GM18507 (cell line): ENCODE measurements at regions not wholly inside any gene's neighbourhood (a gene's known extent, or its start where the extent isn't known, plus 50 kb on each side); places are given as distances from the start of the nearest gene placed in this dataset.
"Not testable (repeated sequence)": the region's sequence is repeated elsewhere in the genome, so short reads cannot be mapped to it uniquely, and the experiment has no call there.

Source experiments
- DNase-seq: peaks from one replicate; pipeline ENCODE4 v3.0.0; 2011; ENCODE audit warnings: low read depth; ENCODE audit not compliant: insufficient read length; ENCODE audit errors: extremely low spot score
- FAIRE-seq: peaks from 2 replicates; lab custom pipeline; 2011; peaks lifted over from hg19 to GRCh38; lab: Jason Lieb, UNC

DNA sequence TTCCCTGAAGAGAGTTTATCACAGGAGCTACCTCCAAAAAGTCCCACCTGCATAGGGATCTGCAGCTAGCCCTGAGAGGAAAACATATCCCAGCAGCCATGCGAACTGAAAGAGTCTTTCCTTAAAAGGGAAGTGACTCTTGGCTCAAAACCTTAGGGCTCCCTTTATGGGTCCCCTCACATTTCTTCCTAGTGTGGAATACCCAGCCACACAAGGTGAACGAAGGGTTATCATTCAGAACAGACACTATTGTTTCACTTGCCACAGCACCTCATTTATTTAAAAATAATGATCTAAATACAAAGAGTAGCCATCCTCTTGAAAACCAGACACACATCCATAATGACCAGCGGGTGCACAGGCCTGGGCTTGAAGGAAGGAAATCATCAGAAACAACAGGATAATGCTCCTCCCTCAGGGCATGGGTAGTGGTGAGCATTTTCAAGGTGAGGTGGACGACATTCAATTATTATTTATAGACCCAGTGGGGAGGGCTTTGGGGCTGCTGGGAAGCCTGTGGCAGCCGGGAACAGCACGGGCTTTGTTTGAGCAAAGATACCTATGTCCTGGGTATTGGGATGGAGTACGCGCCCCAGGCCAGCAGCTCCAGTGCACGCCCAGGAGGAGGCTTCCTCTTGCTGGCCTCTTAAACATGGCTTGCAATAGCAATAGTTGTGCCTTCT, 119.0 kb upstream of the ITGA6 start:
- DNase-seq (no peak), FAIRE-seq (no peak)

DNA sequence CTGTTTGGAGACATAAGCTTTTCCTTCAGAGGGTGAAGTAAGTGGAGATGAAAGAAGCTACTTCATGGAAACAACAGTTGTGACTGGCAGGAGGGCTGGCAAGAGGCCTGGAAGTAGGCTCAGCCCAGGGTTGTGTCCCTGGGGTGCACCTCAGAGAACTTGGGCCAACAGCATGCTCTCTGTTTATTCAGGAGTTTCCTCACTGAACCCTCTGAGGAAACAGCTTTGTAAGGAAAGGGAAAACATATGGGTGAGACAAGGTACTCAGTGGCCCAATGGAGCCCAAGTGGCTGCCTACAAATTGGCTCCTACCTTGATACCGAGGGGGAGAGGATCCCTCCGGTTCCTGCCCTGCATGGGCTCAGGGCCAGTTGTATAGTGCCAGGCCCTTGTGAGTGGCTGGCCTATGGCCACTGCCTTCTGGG, 115.5 kb upstream of the ITGA6 start:
- DNase-seq: no peak
- FAIRE-seq: no peak

DNA sequence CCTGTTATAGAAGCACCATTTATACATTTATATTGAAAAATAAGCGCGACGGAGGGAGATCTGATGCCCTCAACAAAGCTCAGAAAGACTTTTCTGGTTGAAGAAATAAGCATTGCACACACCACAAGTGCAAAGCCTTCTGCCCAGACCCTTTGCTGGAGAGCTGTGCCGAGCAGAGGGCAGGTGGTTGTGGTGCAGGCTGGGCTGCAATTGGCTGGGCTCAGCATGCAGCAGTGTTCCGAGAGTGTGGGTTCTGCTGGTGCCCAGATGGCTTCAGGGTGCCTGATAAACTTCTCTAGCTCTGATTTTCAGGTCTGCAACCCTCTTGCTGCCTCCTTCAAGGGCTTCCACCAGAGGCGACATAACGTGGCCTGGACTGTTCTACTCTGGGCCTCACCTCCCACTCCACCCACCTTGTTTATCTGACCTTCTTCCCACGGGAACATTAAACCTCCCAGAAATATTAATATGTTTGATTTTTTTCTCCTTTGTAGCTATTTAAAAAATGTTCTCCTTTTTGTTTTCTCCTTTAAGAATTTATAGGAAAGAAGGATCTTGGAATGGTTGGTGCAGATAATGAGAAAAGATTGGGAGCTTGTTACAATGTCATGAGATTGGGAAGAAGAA, 113.6 kb upstream of the ITGA6 start:
- DNase-seq (no peak), FAIRE-seq (no peak)

DNA sequence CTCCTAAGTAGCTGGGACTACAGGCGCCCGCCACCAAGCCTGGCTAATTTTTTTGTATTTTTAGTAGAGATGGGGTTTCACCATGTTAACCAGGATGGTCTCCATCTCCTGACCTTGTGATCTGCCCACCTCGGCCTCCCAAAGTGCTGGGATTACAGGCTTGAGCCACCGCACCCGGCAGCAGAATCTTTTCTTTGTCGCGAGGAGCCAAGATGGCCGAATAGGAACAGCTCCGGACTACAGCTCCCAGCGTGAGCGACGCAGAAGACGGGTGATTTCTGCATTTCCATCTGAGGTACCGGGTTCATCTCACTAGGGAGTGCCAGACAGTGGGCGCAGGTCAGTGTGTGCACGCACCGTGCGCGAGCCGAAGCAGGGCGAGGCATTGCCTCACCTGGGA, 112.3 kb upstream of the ITGA6 start:
- not testable (repeated sequence) for DNase-seq, FAIRE-seq

DNA sequence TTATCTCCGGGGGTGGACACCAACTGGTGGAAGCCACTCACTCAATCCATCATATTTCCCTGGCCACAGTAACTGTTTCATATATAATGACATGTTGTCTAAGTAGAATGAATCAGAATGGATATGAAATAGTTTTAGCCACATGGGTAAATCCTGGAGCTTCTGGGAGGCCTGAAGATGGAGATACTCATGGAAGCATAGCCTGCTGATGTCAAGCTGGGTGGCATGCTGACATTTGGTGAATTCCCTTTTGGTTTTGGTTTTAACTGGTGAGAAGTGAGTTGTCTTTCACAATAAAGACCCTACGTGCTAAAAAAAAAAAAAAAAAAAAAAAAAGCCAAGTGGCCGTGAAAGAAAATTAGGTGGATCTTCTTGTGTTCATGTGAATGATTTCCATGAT, 105.3 kb upstream of the ITGA6 start:
- no peak for FAIRE-seq

DNA sequence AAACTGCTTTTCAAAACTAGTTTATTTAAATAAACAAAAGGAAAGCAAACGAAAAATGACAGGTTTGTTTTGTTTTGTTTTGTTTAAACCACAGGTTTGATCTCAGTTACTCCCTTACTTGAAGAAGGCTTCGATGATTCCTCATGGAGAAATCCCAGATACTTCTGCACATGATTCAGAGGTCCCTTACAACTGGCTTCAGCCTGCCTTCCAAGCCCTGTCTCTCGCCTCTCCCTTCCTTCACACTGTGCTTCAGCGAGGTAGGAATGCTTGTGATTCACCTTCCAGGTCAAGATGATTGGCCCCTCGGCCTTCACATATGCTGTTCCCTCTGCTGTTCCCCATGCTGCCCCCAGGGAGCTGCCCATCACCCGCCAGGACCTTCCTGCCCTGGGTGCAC, 104.1 kb upstream of the ITGA6 start:
- DNase-seq (no peak), FAIRE-seq (no peak)

More for the DNA sequence above, 105.3 kb upstream of the ITGA6 start:
- no peak for DNase-seq

DNA sequence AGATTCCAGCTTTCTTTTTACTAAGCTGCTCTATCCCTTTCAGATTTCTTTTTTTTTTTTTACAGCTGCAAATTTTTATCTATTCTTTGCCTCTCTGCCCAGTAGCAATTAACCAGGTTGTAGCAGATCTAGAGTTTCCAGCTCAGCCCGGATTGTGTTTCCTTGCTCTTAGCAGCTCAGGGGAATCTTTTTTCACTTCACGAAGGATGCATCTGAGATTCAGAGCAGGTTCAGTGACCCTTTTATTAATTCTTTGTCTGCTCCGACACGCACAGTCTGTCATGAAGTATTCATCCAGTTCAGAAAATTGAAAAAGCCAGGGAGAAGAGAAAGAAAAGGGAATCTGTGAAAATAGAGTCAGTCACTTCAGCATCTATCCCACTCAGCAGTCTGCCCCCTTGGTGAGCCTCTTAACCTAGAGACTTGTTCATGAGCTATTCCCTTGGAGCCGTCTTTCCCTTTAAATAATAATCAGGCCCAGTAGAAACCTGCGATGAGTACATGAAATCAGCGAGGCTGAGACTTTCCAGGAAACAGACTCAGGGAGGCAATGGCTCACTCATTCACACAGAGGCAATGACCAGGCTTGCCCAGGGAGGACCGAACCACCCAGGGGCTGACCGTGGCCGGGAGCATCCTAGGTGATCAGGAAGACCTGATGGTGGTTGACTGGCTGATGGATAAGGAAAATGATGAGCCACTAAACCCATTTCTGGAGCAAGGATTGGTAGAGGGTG, 103.4 kb upstream of the ITGA6 start:
- FAIRE-seq (no peak), DNase-seq (no peak)

DNA sequence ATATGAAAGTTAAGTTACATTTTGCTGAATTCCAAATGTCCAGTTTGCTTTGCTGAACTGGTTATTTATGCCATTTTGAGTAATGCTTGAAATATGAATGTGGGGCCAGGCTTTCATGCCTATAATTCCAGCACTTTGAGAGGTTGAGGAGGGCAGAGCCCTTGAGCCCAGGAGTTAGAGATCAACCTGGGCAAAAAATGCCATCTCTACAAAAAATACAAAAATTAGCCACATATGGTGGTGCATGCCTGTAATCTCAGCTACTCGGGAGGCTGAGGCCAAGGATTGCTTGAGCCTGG, 101.2 kb upstream of the ITGA6 start:
- no peak for FAIRE-seq

DNA sequence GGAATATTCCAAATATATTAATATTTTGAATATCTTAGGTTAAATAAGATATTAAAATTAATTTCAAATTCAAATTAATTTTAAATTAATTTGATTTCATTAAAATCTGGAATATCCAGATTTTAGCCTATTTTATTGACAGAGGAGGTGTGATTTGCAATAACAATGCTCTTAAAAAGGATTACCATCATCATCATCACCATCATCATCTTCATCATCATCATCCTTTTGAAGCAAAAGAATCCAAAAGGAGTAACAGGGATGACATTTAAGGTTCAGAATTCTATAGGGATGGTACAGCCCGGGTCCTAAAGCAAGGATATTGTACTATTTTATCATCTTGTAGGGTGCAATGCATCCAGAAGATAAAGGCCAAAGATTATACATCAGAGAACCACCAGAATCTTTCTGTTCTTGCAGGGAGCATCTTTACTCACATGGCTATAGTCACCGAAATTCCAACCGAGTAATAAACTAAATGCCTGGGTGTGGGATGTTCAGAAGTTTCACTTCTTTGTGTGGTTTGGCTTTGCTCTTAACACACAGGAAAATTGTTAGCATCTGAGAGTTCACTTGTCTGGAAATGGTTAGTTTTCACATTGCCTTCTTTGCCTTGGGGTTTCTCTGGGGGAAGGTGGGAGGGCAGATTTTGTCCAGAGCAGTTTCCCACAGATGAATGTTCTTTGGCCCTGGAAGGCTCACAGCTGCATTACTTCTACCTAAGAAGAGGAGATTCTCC, 99.1 kb upstream of the ITGA6 start:
- DNase-seq (no peak), FAIRE-seq (no peak)

More for the DNA sequence above, 101.2 kb upstream of the ITGA6 start:
- DNase-seq: no peak

DNA sequence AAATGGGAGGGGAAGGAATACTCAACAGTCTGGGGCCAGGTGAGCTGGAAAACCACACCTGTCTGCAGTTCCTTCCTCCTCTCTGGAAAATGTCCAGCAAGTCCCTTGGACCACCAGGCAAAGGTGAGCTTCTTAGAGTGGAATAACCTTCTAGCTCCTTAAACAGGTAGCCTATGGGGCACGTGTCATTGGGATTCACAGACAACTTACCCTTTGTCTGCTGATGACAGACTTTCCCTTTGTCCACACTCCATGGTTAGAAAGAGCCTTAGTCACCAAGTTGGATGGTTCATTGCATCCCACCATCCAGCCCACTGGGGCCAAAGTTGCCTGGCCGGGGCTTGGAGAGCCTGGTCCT, 98.0 kb upstream of the ITGA6 start:
- FAIRE-seq (no peak), DNase-seq (no peak)

DNA sequence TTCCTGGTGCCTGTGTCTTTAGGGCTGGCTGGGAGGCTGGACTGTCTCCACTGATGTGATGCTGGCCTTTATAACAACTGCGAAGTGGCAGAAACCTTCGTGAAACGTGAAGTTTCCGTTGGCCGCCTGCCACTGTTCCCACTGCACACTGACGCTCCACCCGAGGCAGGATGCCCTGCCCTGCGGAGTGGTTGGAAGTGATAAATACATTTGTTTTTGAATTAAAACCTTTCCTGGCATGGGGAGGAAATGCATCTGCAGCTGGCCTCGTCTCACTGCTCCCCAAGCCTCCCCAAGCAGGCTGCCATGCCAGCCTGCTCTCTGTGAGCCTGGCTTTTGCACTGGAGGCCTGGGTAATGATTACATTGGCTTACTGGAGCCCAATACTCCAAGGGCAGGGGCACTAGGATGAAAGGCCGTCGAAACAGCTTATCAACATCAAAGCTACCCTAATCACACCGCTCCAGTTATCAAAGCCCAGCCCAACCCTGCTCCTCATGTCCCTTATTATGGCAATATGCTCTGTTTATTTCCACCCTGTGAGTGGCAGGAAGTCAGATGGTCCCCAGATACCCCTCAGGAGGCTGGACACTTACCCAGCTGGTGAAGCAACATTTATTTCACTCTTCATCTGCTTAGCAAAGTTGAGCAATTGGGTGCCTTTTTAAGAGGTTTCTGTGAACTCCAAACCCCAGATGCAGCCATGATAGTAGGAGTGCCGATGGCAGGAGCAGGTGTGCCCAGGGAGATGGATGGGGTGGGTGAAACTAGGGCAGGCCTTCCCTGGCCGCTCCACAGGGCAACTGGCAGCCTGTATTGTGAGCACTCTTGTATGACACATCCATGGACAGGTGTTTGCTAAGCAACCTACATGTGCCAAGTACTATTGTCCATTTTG, 97.4 kb upstream of the ITGA6 start:
- FAIRE-seq (no peak), DNase-seq (no peak)

DNA sequence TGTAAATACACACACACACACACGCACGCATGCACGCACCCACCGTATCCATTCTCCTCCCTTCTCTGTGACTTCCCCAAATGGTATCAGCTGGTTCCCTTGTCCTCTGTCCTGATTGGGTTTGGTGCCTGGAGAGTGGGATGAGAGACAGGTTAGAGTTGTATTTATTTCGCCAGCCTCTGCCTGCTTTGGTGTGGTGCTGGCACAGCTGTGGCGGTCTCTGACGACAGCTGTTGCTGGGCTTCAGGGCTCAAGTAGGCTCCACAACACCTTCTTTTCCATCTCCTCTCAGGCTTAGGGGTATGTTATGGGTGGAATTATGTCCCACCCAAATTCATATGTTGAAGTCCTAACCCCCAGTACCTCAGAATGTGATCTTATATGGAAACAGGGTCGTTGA, 94.9 kb upstream of the ITGA6 start:
- DNase-seq: no peak
- no peak for FAIRE-seq

DNA sequence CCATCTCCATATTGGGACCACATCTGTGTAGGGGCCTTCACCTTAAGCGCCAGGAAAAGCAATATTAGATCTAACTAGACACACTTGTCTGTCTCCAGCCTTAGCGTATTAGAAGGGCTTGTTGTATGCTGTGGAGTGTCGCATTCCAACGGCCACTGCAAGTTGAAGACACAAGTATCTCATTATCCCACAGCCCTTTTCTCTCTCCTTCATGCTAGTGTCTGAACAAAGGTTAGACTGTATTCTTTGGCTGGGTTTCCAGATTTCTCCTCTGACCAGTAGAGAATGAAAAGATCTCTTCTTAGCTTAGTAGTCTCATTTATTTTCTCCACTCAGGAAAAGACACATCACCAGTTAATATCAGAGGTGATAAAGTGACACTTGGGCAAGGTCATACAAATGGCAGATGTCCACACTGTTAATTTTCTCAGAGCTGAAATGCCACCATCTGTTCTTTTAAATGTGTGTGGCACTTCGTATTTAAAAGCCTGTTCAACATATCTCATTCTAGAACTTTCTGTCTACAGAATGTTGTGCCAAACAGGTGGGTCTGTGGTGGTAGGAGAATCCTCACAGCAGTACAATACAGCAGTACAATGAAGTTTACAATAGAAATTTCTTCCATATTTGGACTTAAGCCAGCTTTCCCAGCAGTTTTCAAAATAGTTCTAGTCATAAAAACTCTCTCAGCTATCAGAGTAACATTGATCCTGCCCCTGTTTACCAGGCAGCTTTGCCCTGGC, 94.0 kb upstream of the ITGA6 start:
- FAIRE-seq (no peak), DNase-seq (no peak)

DNA sequence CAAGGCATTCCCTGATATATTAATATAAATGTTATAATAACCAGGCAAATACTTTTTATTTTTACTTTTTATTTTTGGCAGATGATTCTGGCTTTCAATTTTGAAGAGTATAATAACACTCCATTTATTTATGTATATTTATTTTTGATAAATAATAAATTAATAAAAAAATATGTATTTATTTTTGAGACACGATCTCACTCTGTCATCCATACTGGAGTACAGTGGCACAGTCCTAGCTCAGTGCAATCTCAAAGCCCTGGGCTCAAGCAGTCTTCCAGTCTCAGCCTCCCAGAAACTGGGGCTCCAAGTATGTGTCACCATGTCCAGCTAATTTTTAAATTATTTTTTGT, 93.4 kb upstream of the ITGA6 start:
- FAIRE-seq (no peak), DNase-seq (no peak)

DNA sequence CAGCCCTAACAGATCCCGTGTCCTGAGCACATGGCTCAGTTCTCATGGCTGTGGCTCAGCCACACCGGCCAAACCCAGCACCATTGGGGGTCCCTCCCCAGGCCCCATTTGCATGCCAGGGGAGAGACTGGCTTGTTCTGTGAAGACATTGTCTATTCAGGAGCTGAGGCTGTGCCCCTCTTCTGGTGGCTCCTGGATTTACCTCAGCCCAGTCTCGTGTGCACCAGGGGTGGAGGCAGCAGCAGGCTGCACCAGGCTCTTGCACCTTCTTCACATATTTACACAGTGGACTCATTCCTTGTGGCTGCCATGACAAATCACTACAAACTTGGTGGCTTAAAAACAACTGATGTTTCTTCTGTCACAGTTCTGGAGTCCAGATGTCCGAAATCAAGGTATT, 92.4 kb upstream of the ITGA6 start:
- DNase-seq (no peak), FAIRE-seq (no peak)

DNA sequence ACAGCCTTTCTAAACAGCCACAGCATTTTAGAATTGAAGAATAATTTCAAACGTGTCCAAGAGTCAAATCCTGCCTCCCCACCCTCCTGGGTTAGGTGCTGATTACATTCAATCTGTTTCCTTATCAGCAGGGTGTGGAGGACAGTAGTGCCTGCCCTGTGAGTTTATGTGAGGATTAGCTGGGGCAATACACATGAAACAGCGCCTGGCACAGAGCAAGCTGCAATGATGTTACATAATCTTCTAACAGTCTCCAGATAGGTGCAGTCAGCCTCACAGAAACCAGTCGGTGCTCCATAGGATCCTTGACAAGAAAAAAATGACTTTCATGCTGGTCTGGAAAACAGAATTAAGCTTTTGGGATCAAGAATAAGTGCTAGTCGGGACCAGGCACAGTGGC, 91.7 kb upstream of the ITGA6 start:
- FAIRE-seq: no peak
- DNase-seq: no peak

DNA sequence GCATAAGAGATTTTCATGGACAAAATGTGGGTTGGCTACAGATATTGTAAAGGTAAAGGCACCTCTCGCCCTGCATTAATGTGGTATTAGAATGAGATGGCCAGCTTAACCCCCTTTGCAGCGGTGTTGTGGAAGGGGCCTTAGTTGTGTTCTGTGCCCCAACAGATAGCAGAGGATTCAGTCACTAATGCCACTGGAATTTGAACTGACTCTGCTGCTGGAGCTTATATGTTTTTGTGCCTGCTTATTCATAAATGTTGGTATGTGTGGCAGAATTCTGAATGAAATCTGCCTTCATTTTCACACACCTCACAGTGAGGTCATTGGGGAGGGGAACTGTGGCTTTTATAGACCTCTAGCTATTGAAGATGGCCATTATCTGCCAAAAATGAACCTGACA, 90.7 kb upstream of the ITGA6 start:
- DNase-seq (no peak), FAIRE-seq (no peak)

DNA sequence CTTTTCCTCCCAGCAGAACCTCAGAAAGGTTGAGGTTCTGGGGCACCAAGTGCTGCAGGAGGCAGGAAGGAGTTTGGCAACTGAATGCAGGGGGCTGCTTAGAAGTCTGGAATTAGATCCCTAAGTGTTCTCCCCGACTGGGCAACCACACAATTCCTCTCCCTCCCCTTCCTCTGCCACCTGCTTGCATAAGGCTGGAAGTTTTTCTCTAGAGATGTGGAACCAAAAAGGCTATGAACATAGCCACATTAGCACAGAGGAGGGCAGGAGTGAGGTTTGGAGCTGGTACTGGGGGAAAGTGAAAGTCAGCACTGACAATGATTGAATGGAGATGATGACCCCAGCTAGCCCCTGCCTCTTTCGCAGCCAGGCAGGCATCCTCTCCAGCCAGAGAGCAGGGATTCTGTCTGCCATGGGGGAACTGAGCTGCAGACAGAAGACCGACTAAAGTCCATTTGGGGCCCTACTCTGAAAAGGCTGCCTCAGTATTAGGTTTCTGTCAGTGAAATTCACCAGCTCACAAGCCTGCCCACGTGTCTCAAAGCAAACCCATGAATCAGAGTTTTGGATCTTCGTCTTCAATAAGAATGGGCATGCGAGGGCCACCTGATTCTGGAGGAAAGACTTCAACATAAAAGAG, 87.9 kb upstream of the ITGA6 start:
- FAIRE-seq (no peak), DNase-seq (no peak)

DNA sequence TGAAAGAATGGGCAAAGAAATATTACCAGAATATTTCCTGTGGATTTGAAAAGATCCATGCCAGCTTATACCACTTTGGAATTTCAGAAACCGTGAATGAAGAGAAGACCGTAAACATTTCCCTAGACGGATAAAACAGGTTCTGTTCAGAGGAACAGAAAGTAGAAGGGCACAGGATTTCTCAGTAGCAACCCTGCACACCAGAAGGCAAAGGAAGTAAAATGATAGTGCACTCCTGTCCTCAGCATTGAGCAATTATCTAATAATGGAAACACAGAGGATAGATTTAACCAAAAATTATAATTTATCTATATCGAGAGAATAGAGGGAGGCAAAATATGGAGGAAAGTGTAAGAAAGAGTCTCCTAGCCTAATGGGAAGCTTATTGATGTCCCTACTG, 87.0 kb upstream of the ITGA6 start:
- DNase-seq: no peak
- no peak for FAIRE-seq
